B cell (primary cell): ENCODE measurements at regions not wholly inside any gene's neighbourhood (a gene's known extent, or its start where the extent isn't known, plus 50 kb on each side); places are given as distances from the start of the nearest gene placed in this dataset.

Experiments
- CTCF ChIP-seq: fragments of 200-600 bp; IDR thresholded peaks from one replicate; pipeline ENCODE4 v1.8.0; 2022; ENCODE audit warnings: antibody characterized with exemption, mild to moderate bottlenecking
- EZH2 ChIP-seq: IDR thresholded peaks from 2 replicates; pipeline ENCODE4 v1.6.1; 2012; ENCODE audit warnings: borderline replicate concordance, low read depth, mild to moderate bottlenecking, moderate library complexity, low read length; ENCODE audit not compliant: insufficient read depth, poor library complexity, severe bottlenecking

DNA sequence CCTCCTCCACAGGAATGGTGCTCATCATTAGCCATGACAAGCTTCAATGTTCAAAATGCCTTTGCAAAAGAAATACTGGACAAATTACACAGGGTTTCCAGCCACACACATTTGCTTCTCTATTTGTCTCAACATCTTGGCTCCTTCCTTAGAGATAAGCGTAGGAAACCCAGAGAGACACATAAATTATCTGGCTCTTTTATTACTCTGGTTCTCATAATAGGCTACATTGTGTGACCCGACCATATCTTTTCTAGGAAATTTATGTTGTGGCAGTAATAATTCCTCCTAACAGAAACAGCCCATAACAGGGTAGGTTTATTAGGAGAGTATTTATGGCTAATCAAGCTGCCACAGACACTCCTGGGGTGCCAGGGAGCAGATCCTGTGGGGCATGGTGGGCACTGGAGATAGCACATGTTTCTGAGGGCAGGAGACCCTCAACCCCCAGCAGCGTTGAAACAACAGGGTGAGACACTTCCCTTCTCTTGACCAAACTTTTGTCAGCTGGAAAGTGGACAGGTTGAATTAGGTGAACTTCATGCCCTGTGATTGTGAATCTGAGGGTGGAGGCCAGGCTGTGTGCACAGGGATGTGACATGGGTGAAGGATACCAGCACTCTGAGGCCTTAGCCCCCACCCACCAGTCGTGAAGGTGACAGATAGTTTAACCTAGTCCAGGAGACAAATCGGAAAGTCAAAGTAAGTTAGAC, 295.9 kb upstream of the ZNF32 start:
- TF ChIP-seq EZH2: no peak
- TF ChIP-seq CTCF: no peak
